B cell (primary cell): ENCODE measurements at regions not wholly inside any gene's neighbourhood (a gene's known extent, or its start where the extent isn't known, plus 50 kb on each side); places are given as distances from the start of the nearest gene placed in this dataset.

Experiments used
- ATAC-seq: fragments of 200-7000 bp; cut with Tn5 transposase; one replicate; pipeline ENCODE4 v1.10.0; 2021; ENCODE audit warnings: low read depth, mild to moderate bottlenecking, moderate number of reproducible peaks, moderate library complexity
- CTCF ChIA-PET: fragments of 350-600 bp; sonication (Branson Sonifier 250); formaldehyde crosslinking; loops from one replicate; lab custom pipeline; 2021; ENCODE audit warnings: antibody characterized with exemption, inconsistent platforms; lab: Charles Lee
- POLR2A ChIA-PET: fragments of 350-600 bp; sonication (Branson Sonifier 250); formaldehyde crosslinking; loops from one replicate; lab custom pipeline; 2021; ENCODE audit warnings: antibody characterized with exemption; lab: Charles Lee
- DNase-seq: peaks from one replicate; pipeline ENCODE4 v3.0.0; 2013
- H2AFZ ChIP-seq: 2 replicates; pipeline ENCODE4 v1.6.1; 2012; ENCODE audit warnings: mild to moderate bottlenecking, low read depth, low read length; ENCODE audit not compliant: insufficient read depth, poor library complexity, severe bottlenecking
- H3K27ac ChIP-seq, 2 donors: 1 replicate in 1 of 2; 2 replicates in 1 of 2; pipeline ENCODE4 v1.5.1; 2012 to 2013; ENCODE audit warnings: low read length in 2 of 2, mild to moderate bottlenecking in 2 of 2, moderate library complexity in 1 of 2
- H3K27me3 ChIP-seq, 4 experiments: fragments of 200-600 bp in 1 of 4; sonication (generic) in 1 of 4; replicated peaks in 1 of 4; 1 replicate in 2 of 4; 2 replicates in 2 of 4; pipeline versions ENCODE4 v1.6.1 to v1.7.0; 2013 to 2016; ENCODE audit warnings: low read length in 3 of 4, mild to moderate bottlenecking in 2 of 4, mixed read lengths in 1 of 4, moderate library complexity in 1 of 4; ENCODE audit not compliant: insufficient read depth in 4 of 4, control insufficient read depth in 3 of 4; ENCODE audit errors: control extremely low read depth in 1 of 4
- H3K36me3 ChIP-seq, 2 experiments: replicated peaks in 1 of 2; 1 replicate in 1 of 2; 2 replicates in 1 of 2; pipeline versions ENCODE4 v1.6.1 to v1.7.1; 2013; ENCODE audit warnings: low read length in 1 of 2; ENCODE audit not compliant: insufficient read depth in 2 of 2, control insufficient read depth in 1 of 2; ENCODE audit errors: control extremely low read depth in 1 of 2, extremely low read depth in 1 of 2
- H3K4me1 ChIP-seq, 2 donors: fragments of 200-600 bp in 1 of 2; sonication (generic) in 1 of 2; 1 replicate in 1 of 2; 2 replicates in 1 of 2; pipeline versions ENCODE4 v1.5.1 to v1.6.1; 2013 to 2017; ENCODE audit warnings: low read length in 2 of 2; ENCODE audit not compliant: control insufficient read depth in 2 of 2, insufficient read depth in 2 of 2
- H3K4me2 ChIP-seq: replicated peaks from 2 replicates; pipeline ENCODE3; 2012; ENCODE audit warnings: mild to moderate bottlenecking, low read depth, low read length; ENCODE audit not compliant: poor library complexity, severe bottlenecking
- H3K4me3 ChIP-seq, 5 experiments: fragments of 200-600 bp in 1 of 5; sonication (generic) in 1 of 5; 1 replicate in 3 of 5; 2 replicates in 2 of 5; pipeline versions ENCODE4 v1.5.1 to v1.7.0; 2011 to 2016; ENCODE audit warnings: low read length in 4 of 5, mild to moderate bottlenecking in 4 of 5, low read depth in 2 of 5, control low read depth in 1 of 5, moderate library complexity in 1 of 5; ENCODE audit not compliant: insufficient read depth in 1 of 5; ENCODE audit errors: control extremely low read depth in 1 of 5, extremely low read depth in 1 of 5
- H3K79me2 ChIP-seq: fragments of 200-600 bp; sonication (generic); one replicate; pipeline ENCODE4 v1.6.0; 2016; ENCODE audit warnings: low read length; ENCODE audit not compliant: control insufficient read depth, insufficient read depth
- H3K9ac ChIP-seq: fragments of 200-600 bp; sonication (generic); 2 replicates; pipeline ENCODE4 v1.6.1; 2017; ENCODE audit warnings: mild to moderate bottlenecking, low read length, moderate library complexity
- H3K9me3 ChIP-seq, 3 donors: one replicate each; pipeline versions ENCODE4 v1.6.1 to v1.7.1; 2013; ENCODE audit warnings: low read length in 2 of 3; ENCODE audit not compliant: control insufficient read depth in 2 of 3, insufficient read depth in 1 of 3; ENCODE audit errors: control extremely low read depth in 1 of 3
- H4K20me1 ChIP-seq: 2 replicates; pipeline ENCODE4 v1.6.0; 2012; ENCODE audit warnings: mild to moderate bottlenecking, low read length; ENCODE audit not compliant: insufficient read depth, control insufficient read depth, poor library complexity, severe bottlenecking
- H3K27ac Mint-ChIP-seq: one replicate; pipeline ENCODE4 v1.8.0; 2021; ENCODE audit warnings: mixed read lengths
- H3K27me3 Mint-ChIP-seq: one replicate; pipeline ENCODE4 v1.8.0; 2021; ENCODE audit warnings: mixed read lengths
- H3K4me1 Mint-ChIP-seq: one replicate; pipeline ENCODE4 v1.8.0; 2021; ENCODE audit warnings: mixed read lengths
- H3K4me3 Mint-ChIP-seq: one replicate; pipeline ENCODE4 v1.8.0; 2021; ENCODE audit warnings: mixed read lengths
- H3K9me3 Mint-ChIP-seq: one replicate; pipeline ENCODE4 v1.8.0; 2022; ENCODE audit warnings: mixed read lengths; ENCODE audit not compliant: insufficient read depth
- EZH2 ChIP-seq: IDR thresholded peaks from 2 replicates; pipeline ENCODE4 v1.6.1; 2012; ENCODE audit warnings: borderline replicate concordance, low read depth, mild to moderate bottlenecking, moderate library complexity, low read length; ENCODE audit not compliant: insufficient read depth, poor library complexity, severe bottlenecking
- WGBS: methylation state at CpG from one replicate; pipeline ENCODE4 v1.1.5; 2013; ENCODE audit warnings: missing lambda C conversion rate; ENCODE audit not compliant: insufficient coverage; 5-methylcytosine and 5-hydroxymethylcytosine counted together
- intact Hi-C: fragments of 100-400 bp; cut with micrococcal nuclease; formaldehyde crosslinking; loops from one replicate; pipeline ENCODE4 v1.10.0; 2022
- TF ChIP-seq, protein P1 (sequence below): fragments of 200-600 bp; IDR thresholded peaks from one replicate; pipeline ENCODE4 v1.8.0; 2022; ENCODE audit warnings: antibody characterized with exemption, mild to moderate bottlenecking

GRCh38 chrX:16445166-16445752 lies 204.7 kb upstream of the S100G start:
- Histone ChIP-seq H3K4me1 (no peaks in the 10 kb centered on the region), H4K20me1 (no peaks in the 10 kb centered on the region), H3K9ac (no peak overlapping the region), H3K36me3 (no peaks in the 10 kb centered on the region), H3K4me2 (no peak overlapping the region), H3K27ac (no peak overlapping the region), H2AFZ (no peak overlapping the region), H3K4me3 (no peak overlapping the region), H3K27me3 (no peaks in the 10 kb centered on the region), H3K9me3 (no peaks in the 10 kb centered on the region), H3K79me2 (no peaks in the 10 kb centered on the region)
- H3K27ac Mint-ChIP-seq, result no peak overlapping the region
- DNase-seq (peak; percentile 51), ATAC-seq (peak; percentile 36)
- TF ChIP-seq, protein P1, sequence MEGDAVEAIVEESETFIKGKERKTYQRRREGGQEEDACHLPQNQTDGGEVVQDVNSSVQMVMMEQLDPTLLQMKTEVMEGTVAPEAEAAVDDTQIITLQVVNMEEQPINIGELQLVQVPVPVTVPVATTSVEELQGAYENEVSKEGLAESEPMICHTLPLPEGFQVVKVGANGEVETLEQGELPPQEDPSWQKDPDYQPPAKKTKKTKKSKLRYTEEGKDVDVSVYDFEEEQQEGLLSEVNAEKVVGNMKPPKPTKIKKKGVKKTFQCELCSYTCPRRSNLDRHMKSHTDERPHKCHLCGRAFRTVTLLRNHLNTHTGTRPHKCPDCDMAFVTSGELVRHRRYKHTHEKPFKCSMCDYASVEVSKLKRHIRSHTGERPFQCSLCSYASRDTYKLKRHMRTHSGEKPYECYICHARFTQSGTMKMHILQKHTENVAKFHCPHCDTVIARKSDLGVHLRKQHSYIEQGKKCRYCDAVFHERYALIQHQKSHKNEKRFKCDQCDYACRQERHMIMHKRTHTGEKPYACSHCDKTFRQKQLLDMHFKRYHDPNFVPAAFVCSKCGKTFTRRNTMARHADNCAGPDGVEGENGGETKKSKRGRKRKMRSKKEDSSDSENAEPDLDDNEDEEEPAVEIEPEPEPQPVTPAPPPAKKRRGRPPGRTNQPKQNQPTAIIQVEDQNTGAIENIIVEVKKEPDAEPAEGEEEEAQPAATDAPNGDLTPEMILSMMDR, result peak; percentile 72
- no peak for TF ChIP-seq EZH2
- ChIA-PET POLR2A (no interaction called here), CTCF (interaction anchor here (0.6 to 1.8 kb wide), 6 partner anchors 8 to 949 kb away, joined by 3 to 4 read pairs (median 4); no protein-coding TSS in a partner anchor)
- no peak overlapping the region for H3K4me3 Mint-ChIP-seq
- no peaks in the 10 kb centered on the region for H3K9me3 Mint-ChIP-seq
- 61% methylated on average over 2 of the region's 6 CpGs for WGBS
- intact Hi-C loops, result loop anchor here (2.0 kb wide), 3 partner anchors 684 to 1096 kb away; no protein-coding TSS in a partner anchor
- no peaks in the 10 kb centered on the region for H3K27me3 Mint-ChIP-seq
- no peaks in the 10 kb centered on the region for H3K4me1 Mint-ChIP-seq

DNA sequence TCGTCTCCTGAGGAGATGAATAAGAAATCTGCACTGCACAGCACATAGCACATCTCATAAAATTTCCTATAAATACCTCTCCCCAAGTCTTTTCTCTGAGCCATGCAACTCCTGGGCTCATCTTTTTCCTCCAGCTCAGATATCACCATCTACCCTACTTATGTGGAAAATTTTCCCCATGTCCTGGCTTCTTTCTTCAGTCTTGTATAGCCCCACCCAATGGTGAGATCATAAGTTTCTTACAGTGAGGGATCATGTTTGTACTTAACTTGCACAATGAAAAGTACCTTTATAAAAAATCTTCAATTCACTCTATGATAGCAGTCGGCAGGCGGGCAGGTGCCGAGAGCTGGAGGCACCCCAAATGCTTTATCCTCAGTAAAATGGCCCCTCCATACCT lies 198.6 kb upstream of the S100G start:
- H3K4me2 ChIP-seq, result no peak overlapping the region
- no peaks in the 10 kb centered on the region for H3K9me3 ChIP-seq
- Mint-ChIP-seq H3K9me3 (no peaks in the 10 kb centered on the region), H3K4me1 (no peaks in the 10 kb centered on the region), H3K27ac (no peak overlapping the region), H3K4me3 (no peak overlapping the region), H3K27me3 (peaks cover 3% of the 10 kb centered on the region)
- TF ChIP-seq, protein P1, result no peak
- no peak for TF ChIP-seq EZH2
- POLR2A ChIA-PET, result no interaction called here
- no peak overlapping the region for H3K4me3 ChIP-seq
- H2AFZ ChIP-seq, result no peak overlapping the region
- no peak overlapping the region for H3K27ac ChIP-seq
- no peaks in the 10 kb centered on the region for H4K20me1 ChIP-seq
- no CpG with 5 or more reads among the region's 4 CpGs for WGBS
- ATAC-seq, result no peak
- no peaks in the 10 kb centered on the region for H3K79me2 ChIP-seq
- H3K4me1 ChIP-seq, result no peaks in the 10 kb centered on the region
- CTCF ChIA-PET, result no interaction called here
- H3K27me3 ChIP-seq, result no peaks in the 10 kb centered on the region
- H3K9ac ChIP-seq, result no peak overlapping the region
- intact Hi-C loops, result no loop called here
- DNase-seq, result no peak
- no peaks in the 10 kb centered on the region for H3K36me3 ChIP-seq
